Hematopoietic multipotent progenitor cell treated with erythropoietin and hydrocortisone succinate and interleukin-3 and kit ligand, for 8 days (in vitro differentiated cells): ENCODE measurements at regions not wholly inside any gene's neighbourhood (a gene's known extent, or its start where the extent isn't known, plus 50 kb on each side); places are given as distances from the start of the nearest gene placed in this dataset.
"Not testable (repeated sequence)": the region's sequence is repeated elsewhere in the genome, so short reads cannot be mapped to it uniquely, and the experiment has no call there.

Experiments used
- DNase-seq: peaks from one replicate; pipeline ENCODE4 v3.0.0-alpha.2; 2015

DNA sequence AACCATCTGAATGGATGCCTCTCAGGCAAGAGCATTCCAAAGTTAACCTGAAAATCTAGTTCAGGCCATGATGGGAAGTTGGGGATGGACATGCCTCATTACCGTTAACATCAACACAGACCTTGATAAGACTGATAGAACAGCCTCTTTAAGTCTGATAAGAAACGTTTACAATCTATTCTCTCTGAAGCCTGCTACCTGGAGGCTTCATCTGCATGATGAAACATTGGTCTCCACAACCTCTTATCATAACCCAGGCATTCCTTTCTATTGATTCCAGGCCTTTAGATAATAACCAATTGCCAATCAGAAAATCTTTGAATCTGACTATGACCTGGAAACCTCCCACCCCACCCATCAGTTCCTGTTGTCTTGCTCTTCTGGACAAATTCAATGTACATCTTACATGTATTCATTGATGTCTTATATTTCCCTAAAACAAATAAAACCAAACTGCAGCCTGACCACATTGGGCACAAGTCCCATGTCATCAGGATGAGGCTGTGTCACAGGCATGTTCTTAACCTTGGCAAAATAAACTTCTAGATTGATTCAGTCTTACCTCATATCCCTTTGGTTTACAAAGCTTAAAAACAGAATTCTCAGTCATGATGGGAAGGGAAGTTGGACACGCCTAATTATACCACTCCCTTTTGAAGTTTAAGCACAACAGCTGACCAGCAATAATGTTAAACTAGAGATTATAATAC lies 843.8 kb upstream of the SPRY2 start:
- DNase-seq = no peak

DNA sequence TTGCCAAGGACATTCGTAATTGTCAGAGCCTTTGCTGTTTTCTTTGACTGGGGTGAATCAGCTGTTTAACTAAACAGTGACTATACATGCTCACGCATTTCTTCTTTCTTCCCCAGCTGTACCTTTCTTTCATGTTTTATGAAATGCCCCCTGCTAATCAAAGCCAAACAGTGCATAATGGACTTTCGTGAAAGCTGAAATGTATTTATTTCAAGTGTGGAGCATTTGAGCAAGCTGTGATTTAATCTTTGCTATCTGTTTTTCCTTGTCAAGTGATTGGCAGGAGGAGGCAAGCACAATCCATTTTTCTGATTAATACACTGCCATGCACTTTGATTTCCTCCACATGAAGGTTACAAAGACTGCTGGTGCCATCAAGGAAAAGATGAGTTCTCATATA lies 831.7 kb upstream of the SPRY2 start:
- no peak for DNase-seq

- DNase-seq = peak; percentile 33
Measured at GRCh38 chr13:81171065-81171647, 830.2 kb upstream of the SPRY2 start.

- not testable (repeated sequence) for DNase-seq
Measured at GRCh38 chr13:81163823-81164222, 822.9 kb upstream of the SPRY2 start.

DNA sequence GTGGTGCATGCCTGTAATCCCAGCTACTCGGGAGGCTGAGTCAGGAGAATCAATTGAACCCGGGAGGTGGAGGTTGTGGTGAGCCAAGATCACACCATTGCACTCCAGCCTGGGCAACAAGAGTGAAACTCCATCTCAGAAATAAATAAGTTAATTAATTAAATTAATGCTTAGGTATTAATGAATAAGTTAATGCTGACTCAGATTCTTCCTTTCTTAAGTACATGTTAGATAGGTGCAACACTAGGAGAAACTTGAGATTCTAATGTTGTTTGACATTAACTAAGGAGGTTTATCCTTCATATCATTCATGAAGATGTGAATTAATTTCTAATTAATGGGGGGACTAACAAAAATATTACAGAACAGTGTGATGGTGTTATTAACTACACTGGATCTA lies 812.6 kb upstream of the SPRY2 start:
- DNase-seq = no peak

DNA sequence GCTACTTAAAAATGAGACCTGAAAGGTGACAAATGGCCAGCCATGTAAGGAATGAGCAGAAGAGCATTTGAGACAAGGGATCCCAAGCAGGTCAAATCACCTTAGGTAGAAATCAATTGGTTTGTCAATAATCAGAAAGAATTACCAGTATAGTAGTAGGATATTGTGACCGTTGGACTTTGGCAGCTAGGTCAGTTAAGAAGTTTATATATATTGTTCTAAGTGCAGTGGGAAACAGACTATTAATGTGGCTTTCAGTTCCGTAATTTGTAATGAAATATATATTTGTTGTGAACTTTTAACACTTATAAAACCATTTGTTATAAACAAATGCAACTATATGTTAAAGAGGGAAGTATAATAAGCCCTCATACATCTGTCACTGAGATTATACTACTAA lies 807.9 kb upstream of the SPRY2 start:
- DNase-seq = no peak

DNA sequence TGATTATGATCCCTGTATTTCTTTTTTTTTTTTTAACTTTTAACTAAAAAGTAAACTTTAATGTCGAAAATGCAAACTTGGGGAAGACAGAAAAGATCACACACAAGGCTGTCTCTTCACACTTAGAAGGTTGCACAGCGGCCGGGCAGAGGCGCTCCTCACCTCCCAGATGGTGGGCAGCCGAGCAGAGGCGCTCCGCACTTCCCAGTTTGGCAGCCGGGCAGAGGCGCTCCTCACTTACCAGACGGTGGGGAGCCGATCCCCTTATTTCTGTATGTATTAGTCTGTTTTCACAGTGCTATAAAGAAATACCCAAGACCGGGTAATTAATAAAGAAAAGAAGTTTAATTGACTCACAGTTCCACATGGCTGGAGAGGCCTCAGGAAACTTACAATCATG lies 805.6 kb upstream of the SPRY2 start:
- DNase-seq = not testable (repeated sequence)

DNA sequence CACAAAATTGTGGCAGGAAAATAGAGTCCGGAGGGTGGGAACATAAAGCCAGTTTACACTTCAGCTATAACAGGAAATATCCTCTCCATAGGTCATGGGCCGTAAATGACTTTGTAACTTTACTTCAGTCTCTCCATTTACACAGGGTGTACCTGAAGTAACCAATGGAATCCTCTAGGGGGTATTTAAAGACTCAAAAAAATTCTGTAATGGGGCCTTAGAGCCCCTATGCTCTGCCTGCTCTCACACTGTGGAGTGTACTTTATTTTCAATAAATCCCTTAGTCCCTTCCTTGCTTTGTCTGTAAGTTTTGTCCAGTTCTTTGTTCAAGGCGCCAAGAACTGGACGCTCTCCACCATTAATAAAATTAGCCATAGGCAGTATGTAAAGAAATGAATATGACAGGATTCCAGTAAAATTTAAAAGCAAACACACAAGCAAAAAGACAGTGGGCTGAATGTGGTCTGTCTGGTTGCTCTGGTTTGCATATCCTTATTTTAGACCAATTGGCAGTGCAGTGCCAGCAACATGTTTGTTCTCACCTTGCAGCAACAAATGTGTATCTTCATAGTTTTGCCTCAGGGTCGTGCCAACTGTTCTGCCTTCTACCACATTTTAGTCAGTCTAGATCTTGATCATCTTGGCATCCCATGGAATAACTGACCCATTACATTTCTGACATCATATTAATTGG lies 801.5 kb upstream of the SPRY2 start:
- no peak for DNase-seq

- DNase-seq = no peak
Measured at GRCh38 chr13:81140675-81141074, 799.7 kb upstream of the SPRY2 start.

DNA sequence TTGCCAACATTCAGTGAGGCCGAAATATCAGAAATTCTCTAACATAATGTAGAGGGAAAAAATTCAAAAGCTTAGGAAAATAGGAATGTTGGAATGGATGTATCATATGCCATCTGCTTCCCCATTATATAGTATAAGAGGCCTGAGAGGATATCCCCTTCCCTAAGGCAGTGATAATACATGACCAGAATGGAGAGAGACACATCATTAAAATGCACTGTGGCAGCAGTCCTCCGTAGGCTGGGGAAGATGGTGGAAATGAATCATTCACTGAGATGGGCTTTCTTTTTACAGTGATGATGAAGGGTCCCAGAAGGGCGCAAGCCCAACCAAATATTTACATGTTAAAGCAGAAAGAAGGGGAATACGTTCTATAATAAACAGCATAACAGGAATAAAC lies 799.1 kb upstream of the SPRY2 start:
- no peak for DNase-seq

DNA sequence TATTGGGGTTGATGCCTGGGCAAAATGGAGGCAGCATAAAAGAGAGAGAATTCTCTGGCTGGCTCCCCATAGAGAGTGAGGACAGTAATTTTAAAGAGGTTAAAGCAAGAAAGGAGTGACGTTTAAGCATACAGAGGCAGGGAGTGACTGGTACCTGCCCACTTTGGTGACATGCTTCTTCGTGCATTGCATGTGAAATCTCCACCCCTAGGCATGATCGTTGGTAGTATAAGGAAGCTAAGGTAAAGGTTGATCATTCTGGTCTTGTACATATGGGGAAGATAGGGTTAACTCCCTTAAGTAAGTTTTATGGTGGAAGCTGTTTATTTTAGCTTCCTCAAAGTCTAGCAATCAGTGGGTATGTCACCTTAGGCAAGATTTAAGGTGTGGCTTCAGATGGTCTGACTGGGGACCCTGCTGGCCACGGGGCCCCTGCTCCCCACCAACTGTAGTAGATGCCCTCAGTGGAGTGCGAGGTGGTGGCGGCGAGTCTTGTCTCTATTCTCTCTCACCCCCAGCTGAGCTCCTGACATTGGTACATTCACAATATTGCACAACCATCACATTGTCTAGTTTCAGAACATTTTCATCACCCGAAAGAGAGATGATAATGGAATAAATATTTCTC lies 797.5 kb upstream of the SPRY2 start:
- no peak for DNase-seq

DNA sequence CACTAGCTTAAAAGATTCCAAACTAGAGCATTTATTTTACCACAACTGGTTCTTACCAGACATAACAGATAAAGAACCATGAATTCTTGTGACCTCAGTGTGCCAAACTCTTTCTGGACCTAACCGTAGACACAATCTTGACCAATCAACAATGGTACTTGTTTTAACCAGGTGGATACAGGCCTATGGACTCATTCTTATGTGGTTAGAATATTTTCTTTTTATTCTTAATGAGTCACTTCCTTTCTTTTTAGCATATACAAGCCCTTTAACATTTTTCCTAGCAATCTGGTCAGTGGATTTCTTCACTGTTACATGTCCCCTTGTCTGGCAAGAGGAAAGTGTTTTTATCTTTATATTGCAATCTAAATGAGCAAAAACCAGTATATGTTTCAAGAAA lies 792.1 kb upstream of the SPRY2 start:
- no peak for DNase-seq

- no peak for DNase-seq
Measured at GRCh38 chr13:81117416-81117815, 776.5 kb upstream of the SPRY2 start.

DNA sequence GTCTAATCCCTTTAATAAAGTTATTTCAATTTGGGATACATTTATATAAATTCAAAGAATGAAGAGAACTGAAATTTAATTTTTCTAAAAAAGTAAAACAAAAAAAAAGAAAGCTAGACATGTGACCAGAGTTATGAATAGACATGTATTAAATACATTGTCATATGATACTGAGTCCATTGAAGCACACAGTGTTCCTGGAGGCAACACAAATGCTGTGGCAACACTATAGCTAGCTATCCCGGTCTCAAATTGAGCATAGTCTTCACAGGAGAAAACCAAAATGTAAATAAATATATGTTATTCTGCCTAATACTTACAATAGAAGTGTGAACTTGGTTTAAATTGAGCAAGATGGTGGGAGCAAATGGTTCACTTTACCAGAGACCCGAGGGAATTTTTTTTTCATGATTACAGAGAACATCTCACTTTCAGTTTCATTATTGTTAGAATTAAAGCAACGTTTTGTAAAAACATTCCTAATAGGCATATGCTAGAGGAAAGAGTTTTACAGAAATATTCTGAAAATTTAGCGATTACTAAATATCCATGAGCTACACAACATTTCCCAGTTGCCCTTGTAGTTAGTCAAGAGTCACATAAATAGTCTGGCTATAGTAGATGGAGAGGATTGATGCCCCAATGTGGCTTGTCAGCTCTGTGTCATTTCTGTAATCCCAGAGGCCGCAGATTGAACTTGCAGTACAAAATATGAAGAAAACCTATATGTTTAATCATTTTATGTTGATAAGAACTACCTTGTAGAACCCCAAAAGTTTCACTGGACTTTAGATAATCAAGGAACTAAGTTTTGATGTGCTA lies 775.7 kb upstream of the SPRY2 start:
- no peak for DNase-seq

- no peak for DNase-seq
Measured at GRCh38 chr13:81109026-81109425, 768.1 kb upstream of the SPRY2 start.

DNA sequence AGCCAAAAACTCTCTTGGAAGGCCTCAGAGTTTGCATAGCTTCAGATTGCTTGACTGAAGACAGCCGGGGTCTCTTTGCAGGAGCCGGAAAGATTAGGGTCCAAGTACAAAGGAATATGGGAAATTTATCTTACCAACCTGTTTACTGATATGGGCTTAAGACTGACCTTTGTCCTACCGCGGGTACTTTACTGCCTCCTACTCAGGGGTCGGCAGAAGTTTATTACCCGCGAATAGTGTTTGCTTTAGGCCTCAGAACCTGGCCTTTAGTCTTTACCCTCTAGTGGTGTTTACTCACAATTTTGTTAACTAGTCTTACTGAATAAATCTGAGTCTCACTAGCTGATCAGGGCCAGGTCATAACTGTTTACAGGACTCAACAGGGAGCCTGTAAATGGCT lies 765.4 kb upstream of the SPRY2 start:
- no peak for DNase-seq

DNA sequence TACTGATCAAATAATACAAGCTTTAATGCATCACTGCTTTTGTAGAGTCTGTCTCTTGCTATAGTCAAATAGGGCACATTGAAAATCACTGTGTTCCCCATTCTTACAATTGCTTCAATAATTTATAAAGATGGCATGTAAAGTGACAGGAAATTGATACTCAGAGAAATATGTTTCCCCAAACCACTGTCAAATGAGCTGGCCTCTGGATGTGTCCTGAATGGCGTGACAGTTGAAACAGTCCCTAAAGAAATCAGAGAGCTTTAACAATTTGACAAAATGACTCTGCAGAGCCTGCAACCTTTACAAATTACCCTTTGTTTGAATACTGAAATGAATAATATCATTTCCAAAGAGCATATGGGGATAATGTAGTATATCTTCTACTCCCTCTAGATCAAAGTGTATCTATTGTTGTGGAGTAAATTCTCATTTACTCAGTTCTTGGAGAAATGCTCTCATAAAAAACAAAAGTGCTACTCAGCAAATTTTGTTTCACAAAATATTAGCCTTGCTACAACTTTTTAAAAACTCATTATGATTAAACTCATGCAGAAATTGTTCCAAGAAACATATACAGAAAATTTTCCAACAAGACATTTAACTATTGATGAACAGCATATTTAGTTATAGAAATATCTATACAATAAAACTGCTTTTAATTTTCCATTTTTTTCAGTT lies 763.2 kb upstream of the SPRY2 start:
- no peak for DNase-seq

- DNase-seq = not testable (repeated sequence)
Measured at GRCh38 chr13:81102066-81102465, 761.1 kb upstream of the SPRY2 start.

GRCh38 chr13:81089371-81090157 lies 748.6 kb upstream of the SPRY2 start:
- no peak for DNase-seq

DNA sequence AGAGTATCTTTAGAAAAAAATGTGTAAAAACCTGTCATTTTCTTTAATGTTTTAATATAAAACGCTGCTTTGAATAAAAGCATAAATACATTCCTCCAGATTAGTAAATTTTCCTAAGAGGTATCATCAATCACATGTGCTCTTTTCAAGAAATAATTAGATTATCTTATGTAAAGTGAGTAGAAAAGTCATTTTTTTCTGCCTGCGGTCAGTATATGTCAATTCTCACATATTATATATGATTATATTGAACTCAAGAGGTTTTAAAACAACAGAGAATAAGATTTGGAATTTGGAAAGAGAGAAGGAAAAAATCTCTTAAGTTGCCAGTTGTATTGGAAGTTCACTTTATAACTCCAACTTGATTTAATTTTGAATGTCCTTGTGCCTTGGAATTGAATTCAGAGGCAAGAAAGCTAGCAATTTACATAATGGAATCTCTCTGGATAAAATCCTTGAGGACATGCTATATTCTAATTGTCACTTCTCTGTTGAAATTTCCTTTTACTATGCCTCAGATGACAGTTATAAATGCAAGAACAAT lies 740.1 kb upstream of the SPRY2 start:
- no peak for DNase-seq

DNA sequence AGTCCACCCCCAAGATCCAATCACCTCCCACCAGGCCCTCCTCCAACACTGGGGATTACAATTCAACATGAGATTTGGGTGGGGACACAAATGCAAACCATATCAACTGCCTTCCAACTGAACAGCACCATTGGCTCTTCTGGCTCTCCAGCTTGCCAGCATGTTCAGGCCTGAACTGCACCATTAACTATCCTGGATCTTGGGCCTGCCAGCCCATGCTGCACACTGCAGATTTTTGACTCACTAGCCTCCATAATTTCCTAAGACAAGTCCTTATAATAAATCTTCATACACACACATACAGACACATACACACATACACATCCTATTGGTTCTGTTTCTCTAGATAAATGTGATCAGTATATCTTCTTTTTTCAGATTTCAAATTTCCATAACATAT lies 737.1 kb upstream of the SPRY2 start:
- no peak for DNase-seq
